ENCODE measurements at regions not wholly inside any gene's neighbourhood (a gene's known extent, or its start where the extent isn't known, plus 50 kb on each side); places are given as distances from the start of the nearest gene placed in this dataset.

DNA sequence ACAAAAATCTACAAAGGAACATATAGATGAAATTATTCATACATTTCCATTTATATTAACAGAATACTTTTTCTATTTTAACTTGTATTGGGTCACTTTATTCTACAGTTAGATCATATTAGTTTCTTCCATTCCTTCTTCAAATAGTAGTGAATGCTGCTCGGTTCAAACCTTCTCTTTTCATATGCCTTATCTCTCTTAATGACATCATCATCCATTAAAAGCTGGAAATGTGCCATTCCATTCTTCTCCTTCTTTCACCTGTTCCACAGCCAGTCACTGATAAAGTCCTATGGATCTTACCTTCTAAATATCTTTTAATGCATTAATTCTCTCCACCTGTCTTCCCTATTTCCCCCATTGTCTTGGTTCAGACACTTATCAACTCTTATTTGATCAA, 358.0 kb upstream of the POU1F1 start:
- Histone ChIP-seq H3K9me3 (no peaks in the 10 kb centered on the region), H3K36me3 (replicated peaks in 1 of 2; ENCODE audit: insufficient read depth in 1 of 2, low read depth in 2 of 2) (no peaks in the 10 kb centered on the region), H3K27me3 (no peaks in the 10 kb centered on the region), H3K27ac (no peak overlapping the region), H3K4me3 (no peak overlapping the region), H3K4me1 (no peaks in the 10 kb centered on the region)
- no peak for TF ChIP-seq POLR2A (IDR thresholded peaks at IDR 0.05)
- TF ChIP-seq, protein P1, sequence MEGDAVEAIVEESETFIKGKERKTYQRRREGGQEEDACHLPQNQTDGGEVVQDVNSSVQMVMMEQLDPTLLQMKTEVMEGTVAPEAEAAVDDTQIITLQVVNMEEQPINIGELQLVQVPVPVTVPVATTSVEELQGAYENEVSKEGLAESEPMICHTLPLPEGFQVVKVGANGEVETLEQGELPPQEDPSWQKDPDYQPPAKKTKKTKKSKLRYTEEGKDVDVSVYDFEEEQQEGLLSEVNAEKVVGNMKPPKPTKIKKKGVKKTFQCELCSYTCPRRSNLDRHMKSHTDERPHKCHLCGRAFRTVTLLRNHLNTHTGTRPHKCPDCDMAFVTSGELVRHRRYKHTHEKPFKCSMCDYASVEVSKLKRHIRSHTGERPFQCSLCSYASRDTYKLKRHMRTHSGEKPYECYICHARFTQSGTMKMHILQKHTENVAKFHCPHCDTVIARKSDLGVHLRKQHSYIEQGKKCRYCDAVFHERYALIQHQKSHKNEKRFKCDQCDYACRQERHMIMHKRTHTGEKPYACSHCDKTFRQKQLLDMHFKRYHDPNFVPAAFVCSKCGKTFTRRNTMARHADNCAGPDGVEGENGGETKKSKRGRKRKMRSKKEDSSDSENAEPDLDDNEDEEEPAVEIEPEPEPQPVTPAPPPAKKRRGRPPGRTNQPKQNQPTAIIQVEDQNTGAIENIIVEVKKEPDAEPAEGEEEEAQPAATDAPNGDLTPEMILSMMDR (IDR thresholded peaks at IDR 0.05) = no peak
- 15 to 25% methylated on average over 1 of the region's 1 CpG for WGBS, 2 donors
- intact Hi-C loops (cut with DNase I) = no loop called here
- DNase-seq (no peak), ATAC-seq (no peak)

DNA sequence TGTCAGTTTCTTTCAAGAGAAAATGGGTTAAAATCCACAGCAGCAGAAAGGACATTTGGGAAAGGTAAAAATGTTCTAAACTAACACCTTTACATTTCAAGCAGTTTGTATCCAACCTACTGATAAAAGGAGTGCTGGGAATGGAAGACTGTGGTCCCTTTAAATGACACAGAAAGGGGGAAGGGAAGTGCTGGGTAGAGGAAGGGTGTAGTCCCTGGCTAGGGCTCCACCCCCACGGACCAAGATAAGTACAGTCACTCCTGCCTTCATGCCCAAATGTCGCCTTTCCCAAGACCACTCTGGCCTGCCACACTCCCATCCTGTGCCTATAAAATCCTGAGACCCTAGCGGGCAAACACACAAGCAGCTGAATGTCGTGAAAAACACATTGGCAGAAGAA, 350.9 kb upstream of the POU1F1 start:
- DNase-seq (no peak), ATAC-seq (no peak)
- Histone ChIP-seq H3K27me3 (no peaks in the 10 kb centered on the region), H3K9me3 (no peaks in the 10 kb centered on the region), H3K4me3 (no peak overlapping the region), H3K27ac (no peak overlapping the region), H3K36me3 (replicated peaks in 1 of 2; ENCODE audit: insufficient read depth in 1 of 2, low read depth in 2 of 2) (no peaks in the 10 kb centered on the region), H3K4me1 (no peaks in the 10 kb centered on the region)
- WGBS, 2 donors = 38 to 61% methylated on average over 4 of the region's 4 CpGs
- intact Hi-C loops (cut with DNase I) = no loop called here
- TF ChIP-seq POLR2A (IDR thresholded peaks at IDR 0.05) = no peak
- TF ChIP-seq, protein P1 (IDR thresholded peaks at IDR 0.05) = no peak

DNA sequence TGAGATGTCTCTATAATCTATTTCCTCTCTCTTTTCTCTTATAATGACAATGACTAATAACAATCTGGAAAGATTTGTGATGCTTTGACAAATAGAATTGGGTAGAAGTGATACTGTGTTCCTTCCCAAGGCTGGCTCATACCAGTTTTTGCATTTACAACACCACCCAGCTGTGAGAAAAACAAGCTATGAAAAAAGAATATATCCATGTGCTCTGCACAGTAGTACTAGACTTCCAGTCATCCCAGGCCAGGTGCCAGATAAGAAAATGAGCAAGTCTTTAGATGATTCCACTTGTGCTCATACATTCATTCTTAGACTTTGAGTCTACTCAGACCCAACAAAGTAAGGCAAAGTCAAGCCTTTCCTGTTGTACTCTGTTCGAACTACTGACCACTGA, 350.2 kb upstream of the POU1F1 start:
- WGBS, 2 donors = 52 to 66% methylated on average over 1 of the region's 1 CpG
- ATAC-seq (no peak), DNase-seq (no peak)
- H3K9me3 ChIP-seq = no peaks in the 10 kb centered on the region
- H3K27me3 ChIP-seq = no peaks in the 10 kb centered on the region
- no peak overlapping the region for H3K27ac ChIP-seq
- intact Hi-C loops (cut with DNase I) = no loop called here
- no peaks in the 10 kb centered on the region for H3K4me1 ChIP-seq
- no peaks in the 10 kb centered on the region for H3K36me3 ChIP-seq (replicated peaks in 1 of 2; ENCODE audit: insufficient read depth in 1 of 2, low read depth in 2 of 2)
- no peak overlapping the region for H3K4me3 ChIP-seq
- TF ChIP-seq, protein P1 (IDR thresholded peaks at IDR 0.05) = no peak
- TF ChIP-seq POLR2A (IDR thresholded peaks at IDR 0.05) = no peak

DNA sequence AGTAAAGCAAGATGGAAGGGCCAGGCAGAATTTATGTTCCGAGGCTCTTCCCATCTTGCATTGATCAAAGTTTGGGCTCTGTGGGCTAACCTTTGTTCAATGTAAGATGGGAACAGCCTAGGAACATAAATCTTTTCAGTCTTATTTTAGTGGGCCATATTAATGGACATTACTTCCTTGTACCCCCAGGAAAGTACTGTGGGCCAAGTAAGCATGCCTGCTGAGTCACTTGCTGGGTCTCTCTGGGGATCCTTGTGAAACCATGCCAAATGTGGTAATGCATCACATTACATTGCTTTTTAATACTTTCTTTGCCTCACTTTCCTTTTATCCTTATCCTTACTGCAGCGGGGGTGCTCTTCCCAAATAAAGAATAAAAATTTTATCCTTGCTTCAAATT, 349.5 kb upstream of the POU1F1 start:
- Histone ChIP-seq H3K4me3 (no peak overlapping the region), H3K36me3 (replicated peaks in 1 of 2; ENCODE audit: insufficient read depth in 1 of 2, low read depth in 2 of 2) (no peaks in the 10 kb centered on the region), H3K27me3 (no peaks in the 10 kb centered on the region), H3K4me1 (no peaks in the 10 kb centered on the region), H3K9me3 (no peaks in the 10 kb centered on the region), H3K27ac (no peak overlapping the region)
- DNase-seq = no peak
- intact Hi-C loops (cut with DNase I) = no loop called here
- WGBS, 2 donors = 74% methylated on average over 2 of the region's 2 CpGs
- no peak for ATAC-seq
- TF ChIP-seq, protein P1 (IDR thresholded peaks at IDR 0.05) = no peak
- no peak for TF ChIP-seq POLR2A (IDR thresholded peaks at IDR 0.05)

DNA sequence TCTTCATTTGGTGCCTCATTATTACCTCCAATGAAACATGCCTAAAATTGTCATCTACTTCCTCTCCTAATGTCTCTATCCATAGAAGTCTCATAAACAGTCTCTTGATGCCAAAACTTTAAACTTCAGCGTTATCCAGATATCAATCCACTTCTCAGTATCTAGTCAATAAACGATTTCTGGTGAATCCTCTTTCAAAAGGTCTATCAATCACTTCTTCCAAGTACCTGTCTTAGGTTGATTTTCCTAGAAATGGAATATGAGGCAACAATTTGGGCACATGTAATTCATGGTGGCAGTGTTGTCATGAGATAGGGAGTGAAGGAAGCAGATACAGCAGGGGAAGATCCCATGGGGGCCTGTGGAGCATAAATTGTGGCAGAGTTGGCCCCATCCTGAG, 348.5 kb upstream of the POU1F1 start:
- WGBS, 2 donors = 45 to 50% methylated on average over 2 of the region's 2 CpGs
- Histone ChIP-seq H3K27ac (no peak overlapping the region), H3K9me3 (no peaks in the 10 kb centered on the region), H3K4me3 (no peak overlapping the region), H3K36me3 (replicated peaks in 1 of 2; ENCODE audit: insufficient read depth in 1 of 2, low read depth in 2 of 2) (no peaks in the 10 kb centered on the region), H3K4me1 (no peaks in the 10 kb centered on the region), H3K27me3 (no peaks in the 10 kb centered on the region)
- no peak for DNase-seq
- intact Hi-C loops (cut with DNase I) = no loop called here
- ATAC-seq = no peak
- TF ChIP-seq, protein P1 (IDR thresholded peaks at IDR 0.05) = no peak
- TF ChIP-seq POLR2A (IDR thresholded peaks at IDR 0.05) = no peak

Measured in body of pancreas (tissue), 4 donors.